Neural cell (in vitro differentiated cells): ENCODE measurements at regions not wholly inside any gene's neighbourhood (a gene's known extent, or its start where the extent isn't known, plus 50 kb on each side); places are given as distances from the start of the nearest gene placed in this dataset.

Experiments
- CTCF ChIP-seq: fragments of 450-650 bp; IDR thresholded peaks from 2 replicates; pipeline ENCODE4 v1.5.1; 2014; ENCODE audit warnings: antibody characterized with exemption, mild to moderate bottlenecking, moderate library complexity; ENCODE audit not compliant: poor library complexity, severe bottlenecking
- EZH2 ChIP-seq: fragments of 200-600, 300-800 bp; shearing (Covaris generic), sonication (generic); IDR thresholded peaks from 2 replicates; pipeline ENCODE4 v1.6.1; 2014; ENCODE audit warnings: antibody characterized with exemption, low read length, borderline replicate concordance, mild to moderate bottlenecking; ENCODE audit not compliant: insufficient read depth, poor library complexity, severe bottlenecking
- POLR2AphosphoS5 ChIP-seq: IDR thresholded peaks from 2 replicates; pipeline ENCODE4 v1.6.1; 2012
- TAF1 ChIP-seq: IDR thresholded peaks from 2 replicates; pipeline ENCODE4 v1.6.1; 2012; ENCODE audit warnings: low read depth

GRCh38 chr4:124947622-124948265 lies 235.2 kb upstream of the ANKRD50 start:
- no peak for TF ChIP-seq EZH2
- no peak for TF ChIP-seq TAF1
- TF ChIP-seq POLR2AphosphoS5, result no peak
- TF ChIP-seq CTCF, result no peak
